ENCODE measurements at regions not wholly inside any gene's neighbourhood (a gene's known extent, or its start where the extent isn't known, plus 50 kb on each side); places are given as distances from the start of the nearest gene placed in this dataset.

DNA sequence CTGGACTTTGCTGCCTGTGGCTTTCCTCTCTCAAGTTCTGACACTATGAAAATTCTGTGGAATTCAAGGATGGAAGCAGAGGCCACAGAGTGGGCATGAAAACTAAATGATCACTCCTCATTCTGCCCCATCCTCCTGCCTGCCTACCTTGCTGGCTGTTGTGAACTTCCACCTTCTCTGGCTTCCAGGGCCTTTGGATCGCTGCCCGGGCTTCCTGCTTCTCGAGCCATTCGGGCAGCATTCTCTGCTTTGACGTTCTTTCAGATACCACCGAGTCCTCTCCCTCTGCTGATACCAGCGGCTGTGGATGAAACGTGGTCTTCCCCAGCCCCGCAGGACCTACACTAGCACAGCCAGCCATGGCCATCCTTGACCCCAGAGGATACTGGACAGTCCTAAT, 327.7 kb upstream of the SLC14A2 start:
- TF ChIP-seq ZFX (IDR thresholded peaks at IDR 0.05) = no peak
- TF ChIP-seq CTCF (conservative IDR thresholded peaks at IDR 0.05) = no peak
- H3K27ac ChIP-seq = no peak overlapping the region

DNA sequence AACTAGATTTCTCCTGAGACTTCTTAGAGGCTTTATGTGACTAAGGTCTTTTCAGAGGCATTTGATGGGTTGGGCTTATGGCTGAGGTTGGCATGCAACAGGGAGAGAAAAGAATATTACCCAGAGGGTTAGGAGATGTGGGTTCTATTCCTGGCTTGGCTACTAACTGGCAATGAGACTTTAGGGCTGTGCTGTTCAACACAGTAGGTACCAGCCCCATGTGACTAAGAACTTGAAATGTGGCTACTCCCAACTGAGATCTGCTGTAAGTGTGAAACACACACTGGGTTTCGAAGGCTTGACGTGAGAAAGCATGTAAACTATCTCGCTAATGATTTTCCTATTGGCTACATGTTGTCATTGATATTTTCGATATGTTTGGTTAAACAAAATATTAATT, 324.9 kb upstream of the SLC14A2 start:
- H3K27ac ChIP-seq = no peak overlapping the region
- TF ChIP-seq CTCF (conservative IDR thresholded peaks at IDR 0.05) (no peak), ZFX (IDR thresholded peaks at IDR 0.05) (no peak)

GRCh38 chr18:45291621-45292615, 323.4 kb upstream of the SLC14A2 start:
- no peak for TF ChIP-seq ZFX (IDR thresholded peaks at IDR 0.05)
- TF ChIP-seq CTCF (conservative IDR thresholded peaks at IDR 0.05) = no peak

GRCh38 chr18:45295388-45295787, 319.9 kb upstream of the SLC14A2 start:
- TF ChIP-seq CTCF (conservative IDR thresholded peaks at IDR 0.05) = no peak
- TF ChIP-seq ZFX (IDR thresholded peaks at IDR 0.05) = no peak

More at GRCh38 chr18:45291621-45292615, 323.4 kb upstream of the SLC14A2 start:
- no peak overlapping the region for H3K27ac ChIP-seq

GRCh38 chr18:45298986-45299385, 316.3 kb upstream of the SLC14A2 start:
- TF ChIP-seq CTCF (conservative IDR thresholded peaks at IDR 0.05) (no peak), ZFX (IDR thresholded peaks at IDR 0.05) (no peak)
- no peak overlapping the region for H3K27ac ChIP-seq

More at GRCh38 chr18:45295388-45295787, 319.9 kb upstream of the SLC14A2 start:
- no peak overlapping the region for H3K27ac ChIP-seq

DNA sequence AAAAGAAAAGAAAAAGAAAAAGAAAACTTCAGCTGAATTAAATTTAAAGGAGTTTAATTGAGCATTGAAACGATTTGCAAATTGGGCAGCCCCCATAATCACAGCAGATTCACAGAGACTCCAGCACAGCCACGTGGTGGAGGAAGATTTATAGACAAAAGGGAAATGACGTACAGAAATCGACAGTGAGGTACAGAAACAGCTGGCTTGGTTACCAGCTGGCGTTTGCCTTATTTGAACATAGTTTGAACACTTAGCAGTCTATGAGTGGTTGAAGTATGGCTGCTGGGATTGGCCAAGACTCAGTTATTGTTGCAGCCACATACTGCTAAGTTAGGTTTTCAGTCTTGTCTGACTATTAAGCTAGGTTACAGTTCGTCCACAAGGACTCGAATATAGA, 312.2 kb upstream of the SLC14A2 start:
- H3K27ac ChIP-seq = no peak overlapping the region

More for the DNA sequence above, 312.2 kb upstream of the SLC14A2 start:
- TF ChIP-seq CTCF (conservative IDR thresholded peaks at IDR 0.05) (no peak), ZFX (IDR thresholded peaks at IDR 0.05) (no peak)

Data from C4-2B (cell line).